ENCODE measurements at regions not wholly inside any gene's neighbourhood (a gene's known extent, or its start where the extent isn't known, plus 50 kb on each side); places are given as distances from the start of the nearest gene placed in this dataset.

GRCh38 chr12:78671295-78671694, 193.3 kb upstream of the SYT1 start:
- no peak for TF ChIP-seq EZH2phosphoT487 (IDR thresholded peaks at IDR 0.05; ENCODE audit: low read depth, severe bottlenecking, unreplicated experiment)
- TF ChIP-seq, protein P1, sequence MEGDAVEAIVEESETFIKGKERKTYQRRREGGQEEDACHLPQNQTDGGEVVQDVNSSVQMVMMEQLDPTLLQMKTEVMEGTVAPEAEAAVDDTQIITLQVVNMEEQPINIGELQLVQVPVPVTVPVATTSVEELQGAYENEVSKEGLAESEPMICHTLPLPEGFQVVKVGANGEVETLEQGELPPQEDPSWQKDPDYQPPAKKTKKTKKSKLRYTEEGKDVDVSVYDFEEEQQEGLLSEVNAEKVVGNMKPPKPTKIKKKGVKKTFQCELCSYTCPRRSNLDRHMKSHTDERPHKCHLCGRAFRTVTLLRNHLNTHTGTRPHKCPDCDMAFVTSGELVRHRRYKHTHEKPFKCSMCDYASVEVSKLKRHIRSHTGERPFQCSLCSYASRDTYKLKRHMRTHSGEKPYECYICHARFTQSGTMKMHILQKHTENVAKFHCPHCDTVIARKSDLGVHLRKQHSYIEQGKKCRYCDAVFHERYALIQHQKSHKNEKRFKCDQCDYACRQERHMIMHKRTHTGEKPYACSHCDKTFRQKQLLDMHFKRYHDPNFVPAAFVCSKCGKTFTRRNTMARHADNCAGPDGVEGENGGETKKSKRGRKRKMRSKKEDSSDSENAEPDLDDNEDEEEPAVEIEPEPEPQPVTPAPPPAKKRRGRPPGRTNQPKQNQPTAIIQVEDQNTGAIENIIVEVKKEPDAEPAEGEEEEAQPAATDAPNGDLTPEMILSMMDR (IDR thresholded peaks at IDR 0.05; ENCODE audit: poor library complexity): no peak
- TF ChIP-seq EZH2 (IDR thresholded peaks at IDR 0.05; ENCODE audit: borderline replicate concordance): no peak
- Histone ChIP-seq H3K27ac (no peak overlapping the region), H3K4me1 (ENCODE audit: insufficient read depth) (no peaks in the 10 kb centered on the region), H3K36me3 (replicated peaks; ENCODE audit: insufficient read depth, low read depth) (no peaks in the 10 kb centered on the region), H3K9me3 (ENCODE audit: low read depth) (no peaks in the 10 kb centered on the region), H3K9me2 (replicated peaks; ENCODE audit: insufficient read depth) (no peaks in the 10 kb centered on the region), H2AFZ (no peak overlapping the region), H3K4me2 (no peak overlapping the region), H3K27me3 (no peaks in the 10 kb centered on the region), H3K79me2 (no peaks in the 10 kb centered on the region), H3K4me3 (no peak overlapping the region), H4K20me1 (ENCODE audit: insufficient read depth, poor library complexity, severe bottlenecking) (no peaks in the 10 kb centered on the region)
- 63% methylated on average over 4 of the region's 4 CpGs for WGBS (ENCODE audit: low lambda C conversion rate, missing lambda C conversion rate)
- DNase-seq (ENCODE audit: low spot score): peak; percentile 36

- H3K4me2 ChIP-seq: no peak overlapping the region
- no peaks in the 10 kb centered on the region for H3K79me2 ChIP-seq
- H3K27me3 ChIP-seq: no peaks in the 10 kb centered on the region
- 98% methylated on average over 2 of the region's 2 CpGs for WGBS (ENCODE audit: low lambda C conversion rate, missing lambda C conversion rate)
- H3K9me2 ChIP-seq (replicated peaks; ENCODE audit: insufficient read depth): no peaks in the 10 kb centered on the region
- H3K4me1 ChIP-seq (ENCODE audit: insufficient read depth): no peaks in the 10 kb centered on the region
- no peak overlapping the region for H3K4me3 ChIP-seq
- no peaks in the 10 kb centered on the region for H3K36me3 ChIP-seq (replicated peaks; ENCODE audit: insufficient read depth, low read depth)
- no peak overlapping the region for H3K27ac ChIP-seq
- no peak for DNase-seq (ENCODE audit: low spot score)
- TF ChIP-seq EZH2 (IDR thresholded peaks at IDR 0.05; ENCODE audit: borderline replicate concordance) (no peak), EZH2phosphoT487 (IDR thresholded peaks at IDR 0.05; ENCODE audit: low read depth, severe bottlenecking, unreplicated experiment) (no peak)
- TF ChIP-seq, protein P1 (IDR thresholded peaks at IDR 0.05; ENCODE audit: poor library complexity): no peak
- H2AFZ ChIP-seq: no peak overlapping the region
- H4K20me1 ChIP-seq (ENCODE audit: insufficient read depth, poor library complexity, severe bottlenecking): no peaks in the 10 kb centered on the region
- no peaks in the 10 kb centered on the region for H3K9me3 ChIP-seq (ENCODE audit: low read depth)
These were observed 192.5 kb upstream of the SYT1 start for GRCh38 chr12:78672033-78672432.

DNA sequence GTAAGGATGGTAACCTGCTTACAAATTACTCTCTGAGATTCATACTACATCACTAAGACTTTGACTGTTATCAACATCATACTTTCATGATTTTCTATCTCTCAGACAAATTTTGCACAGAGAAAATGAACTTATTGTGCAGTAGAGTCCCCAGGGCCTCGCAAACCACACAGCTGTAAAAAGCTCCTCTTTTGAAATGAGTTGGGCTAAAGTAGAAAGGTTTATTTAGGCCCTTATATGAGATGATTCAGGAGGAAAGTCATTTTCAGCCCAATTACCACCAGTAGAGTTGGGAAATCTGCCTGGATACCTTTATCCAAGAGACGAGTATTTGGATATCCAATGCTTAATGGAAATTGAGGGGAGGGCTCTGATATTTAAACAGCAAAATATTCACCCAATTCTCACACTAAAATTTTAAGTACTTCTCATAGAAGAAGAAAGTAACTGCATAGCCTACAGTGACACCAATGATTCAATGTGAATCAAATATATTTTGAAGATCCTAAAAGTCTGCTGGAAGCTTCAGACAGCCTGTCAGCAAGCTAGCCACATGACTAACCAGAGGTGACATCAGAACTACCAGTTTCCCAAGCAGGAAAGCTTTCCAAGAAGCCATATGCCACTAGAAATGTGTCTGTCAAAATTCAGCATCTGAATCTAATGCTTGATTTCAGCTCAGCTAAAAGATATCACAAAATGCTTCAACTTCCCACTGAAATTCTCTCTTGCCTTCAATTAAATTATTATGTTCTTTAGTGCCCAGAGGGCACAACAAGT, 190.1 kb upstream of the SYT1 start:
- Histone ChIP-seq H3K79me2 (no peaks in the 10 kb centered on the region), H3K27me3 (no peaks in the 10 kb centered on the region), H3K4me2 (no peak overlapping the region), H3K4me3 (no peak overlapping the region), H3K36me3 (replicated peaks; ENCODE audit: insufficient read depth, low read depth) (no peaks in the 10 kb centered on the region), H2AFZ (no peak overlapping the region), H4K20me1 (ENCODE audit: insufficient read depth, poor library complexity, severe bottlenecking) (no peaks in the 10 kb centered on the region), H3K27ac (no peak overlapping the region), H3K4me1 (ENCODE audit: insufficient read depth) (no peaks in the 10 kb centered on the region), H3K9me2 (replicated peaks; ENCODE audit: insufficient read depth) (no peaks in the 10 kb centered on the region), H3K9me3 (ENCODE audit: low read depth) (no peaks in the 10 kb centered on the region)
- TF ChIP-seq, protein P1 (IDR thresholded peaks at IDR 0.05; ENCODE audit: poor library complexity): no peak
- no peak for TF ChIP-seq EZH2 (IDR thresholded peaks at IDR 0.05; ENCODE audit: borderline replicate concordance)
- 82% methylated on average over 2 of the region's 2 CpGs for WGBS (ENCODE audit: low lambda C conversion rate, missing lambda C conversion rate)
- no peak for DNase-seq (ENCODE audit: low spot score)

Measured in hepatocyte (in vitro differentiated cells).